Liver (tissue), 8 donors: ENCODE measurements at regions not wholly inside any gene's neighbourhood (a gene's known extent, or its start where the extent isn't known, plus 50 kb on each side); places are given as distances from the start of the nearest gene placed in this dataset.

Source experiments
- DNase-seq: peaks from one replicate; pipeline ENCODE4 v3.0.0-alpha.2; 2017; ENCODE audit warnings: low spot score
- H3K27ac ChIP-seq, 2 donors: one replicate each; pipeline ENCODE4 v1.7.0; 2013; ENCODE audit warnings: inconsistent platforms in 2 of 2, low read length in 2 of 2, control low read depth in 1 of 2, low read depth in 1 of 2, mild to moderate bottlenecking in 1 of 2
- H3K27me3 ChIP-seq, 4 donors: one replicate each; pipeline versions ENCODE4 v1.6.1 to v1.7.0; 2013; ENCODE audit warnings: low read length in 3 of 4, inconsistent platforms in 1 of 4, mild to moderate bottlenecking in 1 of 4, moderate library complexity in 1 of 4; ENCODE audit not compliant: control insufficient read depth in 4 of 4, insufficient read depth in 4 of 4
- H3K36me3 ChIP-seq, 4 donors: one replicate each; pipeline versions ENCODE4 v1.6.1 to v1.7.0; 2013; ENCODE audit warnings: low read length in 3 of 4, mild to moderate bottlenecking in 3 of 4, low read depth in 1 of 4, moderate library complexity in 1 of 4; ENCODE audit not compliant: control insufficient read depth in 4 of 4, insufficient read depth in 3 of 4
- H3K4me1 ChIP-seq, 4 donors: one replicate each; pipeline versions ENCODE4 v1.6.1 to v1.7.0; 2013; ENCODE audit warnings: low read length in 3 of 4, mild to moderate bottlenecking in 3 of 4, moderate library complexity in 1 of 4; ENCODE audit not compliant: control insufficient read depth in 4 of 4, insufficient read depth in 4 of 4
- H3K4me3 ChIP-seq, 3 donors: one replicate each; pipeline versions ENCODE4 v1.6.1 to v1.7.0; 2013; ENCODE audit warnings: low read length in 3 of 3, control low read depth in 1 of 3, low read depth in 1 of 3, mild to moderate bottlenecking in 1 of 3
- H3K9ac ChIP-seq, 2 donors: one replicate each; pipeline ENCODE4 v1.7.0; 2013; ENCODE audit warnings: low read length in 2 of 2, mild to moderate bottlenecking in 2 of 2, moderate library complexity in 2 of 2, control low read depth in 1 of 2, low read depth in 1 of 2
- H3K9me3 ChIP-seq, 4 donors: one replicate each; pipeline versions ENCODE4 v1.6.1 to v1.7.0; 2013; ENCODE audit warnings: low read length in 3 of 4; ENCODE audit not compliant: control insufficient read depth in 4 of 4
- ATF3 ChIP-seq: IDR thresholded peaks from 2 replicates; pipeline ENCODE4 v1.6.1; 2016; ENCODE audit warnings: antibody characterized with exemption
- CTCF ChIP-seq: fragments of 150-350 bp; IDR thresholded peaks from 2 replicates; pipeline ENCODE4 v1.5.1; 2017; ENCODE audit warnings: improper control_type of control experiment, low read depth, low read length; ENCODE audit not compliant: missing input control
- EGR1 ChIP-seq, 2 donors: IDR thresholded peaks; 2 replicates each; pipeline ENCODE4 v1.6.1; 2016 to 2018; ENCODE audit warnings: antibody characterized with exemption in 2 of 2, low read depth in 2 of 2
- FOXA1 ChIP-seq: IDR thresholded peaks from 2 replicates; pipeline ENCODE4 v1.6.1; 2016; ENCODE audit warnings: antibody characterized with exemption
- FOXA2 ChIP-seq: IDR thresholded peaks from 2 replicates; pipeline ENCODE4 v1.6.1; 2016; ENCODE audit warnings: antibody characterized with exemption
- GABPA ChIP-seq, 2 donors: IDR thresholded peaks in 1 of 2; conservative IDR thresholded peaks in 1 of 2; 2 replicates each; pipeline ENCODE4 v1.6.1; 2016; ENCODE audit warnings: antibody characterized with exemption in 2 of 2, mild to moderate bottlenecking in 1 of 2, moderate library complexity in 1 of 2
- HNF4A ChIP-seq, 2 donors: conservative IDR thresholded peaks; 2 replicates each; pipeline ENCODE4 v1.6.1; 2016; ENCODE audit warnings: antibody characterized with exemption in 2 of 2, mild to moderate bottlenecking in 2 of 2
- HNF4G ChIP-seq: IDR thresholded peaks from 2 replicates; pipeline ENCODE4 v1.6.1; 2016; ENCODE audit warnings: antibody characterized with exemption
- JUND ChIP-seq, 2 donors: IDR thresholded peaks; 2 replicates each; pipeline ENCODE4 v1.6.1; 2016; ENCODE audit warnings: antibody characterized with exemption in 2 of 2
- MAX ChIP-seq: IDR thresholded peaks from 2 replicates; pipeline ENCODE4 v1.6.1; 2016; ENCODE audit warnings: antibody characterized with exemption
- NR2F2 ChIP-seq: IDR thresholded peaks from 2 replicates; pipeline ENCODE4 v1.6.1; 2016; ENCODE audit warnings: antibody characterized with exemption
- RAD21 ChIP-seq, 2 donors: IDR thresholded peaks; 2 replicates each; pipeline ENCODE4 v1.6.1; 2016; ENCODE audit warnings: antibody characterized with exemption in 2 of 2, mild to moderate bottlenecking in 2 of 2
- REST ChIP-seq: IDR thresholded peaks from 2 replicates; pipeline ENCODE4 v1.6.1; 2016; ENCODE audit warnings: antibody characterized with exemption, mild to moderate bottlenecking
- RXRA ChIP-seq, 2 donors: IDR thresholded peaks; 2 replicates each; pipeline ENCODE4 v1.6.1; 2017 to 2018; ENCODE audit warnings: antibody characterized with exemption in 2 of 2, mild to moderate bottlenecking in 1 of 2
- SP1 ChIP-seq: IDR thresholded peaks from 2 replicates; pipeline ENCODE4 v1.6.1; 2018; ENCODE audit warnings: antibody characterized with exemption, mild to moderate bottlenecking
- TAF1 ChIP-seq: conservative IDR thresholded peaks from 2 replicates; pipeline ENCODE4 v1.6.1; 2016; ENCODE audit warnings: antibody characterized with exemption, mild to moderate bottlenecking
- YY1 ChIP-seq: IDR thresholded peaks from 2 replicates; pipeline ENCODE4 v1.6.1; 2016; ENCODE audit warnings: antibody characterized with exemption, mild to moderate bottlenecking
- ZBTB33 ChIP-seq: IDR thresholded peaks from 2 replicates; pipeline ENCODE4 v1.6.1; 2016; ENCODE audit warnings: antibody characterized with exemption
- WGBS: extraction: QIAGEN DNeasy Blood & Tissue Kit; methylation state at CpG from one replicate; pipeline ENCODE4 v1.1.7; 2013; 5-methylcytosine and 5-hydroxymethylcytosine counted together
- donor health status: healthy.
- donor health status: healthy.
- donor health status: healthy.
- donor health status: healthy.
- donor health status: healthy.

- Histone ChIP-seq H3K9ac (no peak overlapping the region), H3K4me3 (no peak overlapping the region), H3K27ac (no peak overlapping the region), H3K4me1 (no peaks in the 10 kb centered on the region), H3K27me3 (no peaks in the 10 kb centered on the region), H3K36me3 (no peaks in the 10 kb centered on the region), H3K9me3 (no peaks in the 10 kb centered on the region)
- WGBS = 81% methylated on average over 9 of the region's 9 CpGs
- DNase-seq = no peak
- TF ChIP-seq YY1 = no peak
- no peak for TF ChIP-seq FOXA1
- TF ChIP-seq CTCF = no peak
- no peak for TF ChIP-seq NR2F2
- TF ChIP-seq SP1 = no peak
- no peak for TF ChIP-seq EGR1 (IDR thresholded peaks at IDR 0.05; ENCODE audit: low read depth in 2 of 2)
- no peak for TF ChIP-seq RAD21 (IDR thresholded peaks at IDR 0.05)
- TF ChIP-seq GABPA (IDR thresholded peaks at IDR 0.05 in 1 of 2, conservative IDR thresholded peaks at IDR 0.05 in 1 of 2) = no peak
- no peak for TF ChIP-seq JUND (IDR thresholded peaks at IDR 0.05)
- no peak for TF ChIP-seq ATF3
- TF ChIP-seq HNF4G = no peak
- TF ChIP-seq ZBTB33 = no peak
- no peak for TF ChIP-seq HNF4A (conservative IDR thresholded peaks at IDR 0.05)
- TF ChIP-seq RXRA (IDR thresholded peaks at IDR 0.05) = no peak
- TF ChIP-seq MAX = no peak
- TF ChIP-seq FOXA2 = no peak
- no peak for TF ChIP-seq TAF1
Measured at GRCh38 chr3:5270666-5271371, 83.3 kb downstream of the EDEM1 start.

GRCh38 chr3:5271372-5271683, 83.8 kb downstream of the EDEM1 start:
- Histone ChIP-seq H3K36me3 (no peaks in the 10 kb centered on the region), H3K27me3 (no peaks in the 10 kb centered on the region), H3K9me3 (no peaks in the 10 kb centered on the region), H3K27ac (no peak overlapping the region), H3K4me1 (no peaks in the 10 kb centered on the region), H3K4me3 (no peak overlapping the region), H3K9ac (no peak overlapping the region)
- no peak for TF ChIP-seq ZBTB33
- no peak for TF ChIP-seq RAD21 (IDR thresholded peaks at IDR 0.05)
- TF ChIP-seq FOXA2 = no peak
- TF ChIP-seq MAX = no peak
- TF ChIP-seq HNF4G = no peak
- TF ChIP-seq REST = no peak
- no peak for DNase-seq
- 93% methylated on average over 4 of the region's 4 CpGs for WGBS
